Adrenal gland (tissue), 5 donors: ENCODE measurements at regions not wholly inside any gene's neighbourhood (a gene's known extent, or its start where the extent isn't known, plus 50 kb on each side); places are given as distances from the start of the nearest gene placed in this dataset.

ENCODE experiments used
- CTCF ChIP-seq, 6 experiments: fragments of 450-650 bp in 4 of 6; fragments of 200-600 bp in 2 of 6; sonication (generic) in 1 of 6; IDR thresholded peaks; 1 replicate in 5 of 6; 2 replicates in 1 of 6; pipeline versions ENCODE4 v1.5.1 to v1.8.0; 2016 to 2021; ENCODE audit warnings: antibody characterized with exemption in 6 of 6, mild to moderate bottlenecking in 2 of 6, moderate library complexity in 1 of 6
- POLR2A ChIP-seq, 2 donors: fragments of 450-650 bp; IDR thresholded peaks; one replicate each; pipeline ENCODE4 v1.6.1; 2017; ENCODE audit warnings: antibody characterized with exemption in 2 of 2, mild to moderate bottlenecking in 2 of 2, moderate library complexity in 1 of 2
- donor health status: DM: no; HTN: no; CAD: no.

- TF ChIP-seq CTCF (IDR thresholded peaks at IDR 0.05) (no peak), POLR2A (IDR thresholded peaks at IDR 0.05) (no peak)
Observed at GRCh38 chr12:39122562-39123204, 217.3 kb upstream of the CPNE8 start.
